IMR-90 (cell line): ENCODE measurements at regions not wholly inside any gene's neighbourhood (a gene's known extent, or its start where the extent isn't known, plus 50 kb on each side); places are given as distances from the start of the nearest gene placed in this dataset.

ENCODE experiments used
- MXI1 ChIP-seq: IDR thresholded peaks from 2 replicates; pipeline ENCODE4 v1.6.1; 2012; ENCODE audit warnings: low read depth, mild to moderate bottlenecking, low read length, moderate library complexity, borderline replicate concordance
- RAD21 ChIP-seq: IDR thresholded peaks from 2 replicates; pipeline ENCODE4 v1.6.1; 2012; ENCODE audit warnings: low read length, improper control_type of control experiment
- RCOR1 ChIP-seq: IDR thresholded peaks from 2 replicates; pipeline ENCODE4 v1.6.1; 2012; ENCODE audit warnings: mild to moderate bottlenecking, low read length, improper control_type of control experiment; ENCODE audit not compliant: insufficient replicate concordance
- TF ChIP-seq, protein P1 (sequence below): conservative IDR thresholded peaks from 2 replicates; pipeline ENCODE4 v1.5.1; 2012; ENCODE audit warnings: mild to moderate bottlenecking, low read depth, low read length, improper control_type of control experiment
- TF ChIP-seq, protein P2 (sequence below): fragments of 150-350 bp; IDR thresholded peaks from 2 replicates; pipeline ENCODE4 v1.6.1; 2017; ENCODE audit warnings: mild to moderate bottlenecking, antibody characterized with exemption, low read length, low read depth
- TF ChIP-seq, protein P3 (sequence below): fragments of 150-350 bp; IDR thresholded peaks from 2 replicates; pipeline ENCODE4 v1.6.1; 2016; ENCODE audit warnings: low read depth, mild to moderate bottlenecking, low read length, moderate library complexity, borderline replicate concordance

DNA sequence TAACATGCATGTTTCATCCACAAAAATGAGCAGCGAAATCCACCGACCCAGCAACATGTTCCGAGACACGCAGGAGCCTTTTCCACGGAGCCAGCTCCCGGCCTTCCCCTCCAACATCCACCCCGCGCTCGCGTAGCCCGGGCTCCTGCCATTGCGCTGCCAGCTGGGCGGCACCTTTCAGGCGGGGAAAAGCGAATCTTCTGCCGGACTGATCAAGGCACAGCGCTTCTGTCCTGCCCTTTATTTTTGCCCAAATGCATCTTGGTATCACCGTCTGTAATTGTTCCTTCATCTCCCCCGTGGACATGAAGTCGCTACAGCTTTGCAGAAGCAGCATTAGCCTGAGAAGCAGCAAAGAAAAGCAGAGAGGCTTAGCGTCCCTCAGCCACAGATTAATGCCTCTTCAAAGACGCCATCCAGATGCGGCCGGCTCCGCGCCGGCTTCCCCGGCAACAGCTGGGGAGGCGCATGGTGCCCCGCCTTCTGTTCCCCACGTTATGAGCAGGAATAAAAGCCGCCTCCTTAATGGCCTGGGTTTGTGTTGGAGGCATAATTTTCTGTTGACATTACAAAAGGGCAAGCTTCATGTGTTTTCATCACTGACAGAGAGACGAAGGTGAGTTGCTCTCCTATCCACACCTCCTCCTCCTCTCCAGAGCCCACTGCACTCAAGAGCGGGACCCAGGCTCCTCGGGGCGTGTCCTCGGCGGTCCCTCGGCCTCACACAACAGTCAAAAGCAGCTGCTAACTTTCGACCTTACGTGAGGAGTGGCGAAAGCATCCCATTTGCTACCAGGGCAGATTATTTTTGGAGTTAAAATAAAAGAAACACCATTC is 122.1 kb upstream of the SALL3 start:
- TF ChIP-seq, protein P1, sequence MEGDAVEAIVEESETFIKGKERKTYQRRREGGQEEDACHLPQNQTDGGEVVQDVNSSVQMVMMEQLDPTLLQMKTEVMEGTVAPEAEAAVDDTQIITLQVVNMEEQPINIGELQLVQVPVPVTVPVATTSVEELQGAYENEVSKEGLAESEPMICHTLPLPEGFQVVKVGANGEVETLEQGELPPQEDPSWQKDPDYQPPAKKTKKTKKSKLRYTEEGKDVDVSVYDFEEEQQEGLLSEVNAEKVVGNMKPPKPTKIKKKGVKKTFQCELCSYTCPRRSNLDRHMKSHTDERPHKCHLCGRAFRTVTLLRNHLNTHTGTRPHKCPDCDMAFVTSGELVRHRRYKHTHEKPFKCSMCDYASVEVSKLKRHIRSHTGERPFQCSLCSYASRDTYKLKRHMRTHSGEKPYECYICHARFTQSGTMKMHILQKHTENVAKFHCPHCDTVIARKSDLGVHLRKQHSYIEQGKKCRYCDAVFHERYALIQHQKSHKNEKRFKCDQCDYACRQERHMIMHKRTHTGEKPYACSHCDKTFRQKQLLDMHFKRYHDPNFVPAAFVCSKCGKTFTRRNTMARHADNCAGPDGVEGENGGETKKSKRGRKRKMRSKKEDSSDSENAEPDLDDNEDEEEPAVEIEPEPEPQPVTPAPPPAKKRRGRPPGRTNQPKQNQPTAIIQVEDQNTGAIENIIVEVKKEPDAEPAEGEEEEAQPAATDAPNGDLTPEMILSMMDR: no peak
- TF ChIP-seq RCOR1: no peak
- TF ChIP-seq MXI1: no peak
- TF ChIP-seq, protein P2, sequence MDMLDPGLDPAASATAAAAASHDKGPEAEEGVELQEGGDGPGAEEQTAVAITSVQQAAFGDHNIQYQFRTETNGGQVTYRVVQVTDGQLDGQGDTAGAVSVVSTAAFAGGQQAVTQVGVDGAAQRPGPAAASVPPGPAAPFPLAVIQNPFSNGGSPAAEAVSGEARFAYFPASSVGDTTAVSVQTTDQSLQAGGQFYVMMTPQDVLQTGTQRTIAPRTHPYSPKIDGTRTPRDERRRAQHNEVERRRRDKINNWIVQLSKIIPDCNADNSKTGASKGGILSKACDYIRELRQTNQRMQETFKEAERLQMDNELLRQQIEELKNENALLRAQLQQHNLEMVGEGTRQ: no peak
- TF ChIP-seq, protein P3, sequence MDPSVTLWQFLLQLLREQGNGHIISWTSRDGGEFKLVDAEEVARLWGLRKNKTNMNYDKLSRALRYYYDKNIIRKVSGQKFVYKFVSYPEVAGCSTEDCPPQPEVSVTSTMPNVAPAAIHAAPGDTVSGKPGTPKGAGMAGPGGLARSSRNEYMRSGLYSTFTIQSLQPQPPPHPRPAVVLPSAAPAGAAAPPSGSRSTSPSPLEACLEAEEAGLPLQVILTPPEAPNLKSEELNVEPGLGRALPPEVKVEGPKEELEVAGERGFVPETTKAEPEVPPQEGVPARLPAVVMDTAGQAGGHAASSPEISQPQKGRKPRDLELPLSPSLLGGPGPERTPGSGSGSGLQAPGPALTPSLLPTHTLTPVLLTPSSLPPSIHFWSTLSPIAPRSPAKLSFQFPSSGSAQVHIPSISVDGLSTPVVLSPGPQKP: no peak
- no peak for TF ChIP-seq RAD21
